ENCODE measurements at regions not wholly inside any gene's neighbourhood (a gene's known extent, or its start where the extent isn't known, plus 50 kb on each side); places are given as distances from the start of the nearest gene placed in this dataset.

DNA sequence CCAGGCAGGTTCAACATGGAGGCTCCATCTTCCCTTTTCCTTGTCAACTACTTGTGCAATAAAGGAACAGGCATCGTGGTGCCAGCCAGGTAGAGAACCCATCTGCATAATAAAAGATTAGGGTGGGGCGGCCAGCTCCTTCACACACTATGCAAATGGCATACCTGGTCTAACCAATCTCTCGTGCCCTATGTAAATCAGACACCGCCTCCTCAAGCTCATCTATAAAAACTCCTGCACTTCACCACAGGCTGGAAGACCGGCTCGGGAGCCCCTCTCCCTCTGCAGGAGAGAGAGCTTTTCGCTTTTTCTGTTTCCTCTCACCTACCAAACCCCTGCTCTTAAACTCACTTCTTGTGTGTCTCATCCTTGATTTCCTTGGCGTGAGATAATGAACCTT is 244.3 kb upstream of the PUM3 start:
- TF ChIP-seq, protein P1, sequence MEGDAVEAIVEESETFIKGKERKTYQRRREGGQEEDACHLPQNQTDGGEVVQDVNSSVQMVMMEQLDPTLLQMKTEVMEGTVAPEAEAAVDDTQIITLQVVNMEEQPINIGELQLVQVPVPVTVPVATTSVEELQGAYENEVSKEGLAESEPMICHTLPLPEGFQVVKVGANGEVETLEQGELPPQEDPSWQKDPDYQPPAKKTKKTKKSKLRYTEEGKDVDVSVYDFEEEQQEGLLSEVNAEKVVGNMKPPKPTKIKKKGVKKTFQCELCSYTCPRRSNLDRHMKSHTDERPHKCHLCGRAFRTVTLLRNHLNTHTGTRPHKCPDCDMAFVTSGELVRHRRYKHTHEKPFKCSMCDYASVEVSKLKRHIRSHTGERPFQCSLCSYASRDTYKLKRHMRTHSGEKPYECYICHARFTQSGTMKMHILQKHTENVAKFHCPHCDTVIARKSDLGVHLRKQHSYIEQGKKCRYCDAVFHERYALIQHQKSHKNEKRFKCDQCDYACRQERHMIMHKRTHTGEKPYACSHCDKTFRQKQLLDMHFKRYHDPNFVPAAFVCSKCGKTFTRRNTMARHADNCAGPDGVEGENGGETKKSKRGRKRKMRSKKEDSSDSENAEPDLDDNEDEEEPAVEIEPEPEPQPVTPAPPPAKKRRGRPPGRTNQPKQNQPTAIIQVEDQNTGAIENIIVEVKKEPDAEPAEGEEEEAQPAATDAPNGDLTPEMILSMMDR (IDR thresholded peaks at IDR 0.05): no peak
- TF ChIP-seq EP300 (IDR thresholded peaks at IDR 0.05) (no peak), POLR2AphosphoS5 (IDR thresholded peaks at IDR 0.05) (no peak)
